Mesenchymal stem cell (in vitro differentiated cells and primary cell): ENCODE measurements at regions not wholly inside any gene's neighbourhood (a gene's known extent, or its start where the extent isn't known, plus 50 kb on each side); places are given as distances from the start of the nearest gene placed in this dataset.

Experiments used
- DNase-seq: peaks from one replicate; pipeline ENCODE4 v3.0.0-alpha.2; 2013
- H2AFZ ChIP-seq: one replicate; pipeline ENCODE4 v1.6.1; 2013; ENCODE audit warnings: low read depth, mild to moderate bottlenecking, control low read depth, inconsistent platforms, low read length, moderate library complexity
- H2AK5ac ChIP-seq: 2 replicates; pipeline ENCODE4 v1.6.1; 2013; ENCODE audit warnings: low read length, moderate library complexity, mild to moderate bottlenecking, inconsistent platforms; ENCODE audit not compliant: severe bottlenecking
- H2BK120ac ChIP-seq: one replicate; pipeline ENCODE4 v1.6.1; 2013; ENCODE audit warnings: low read depth, mild to moderate bottlenecking, inconsistent platforms, low read length, moderate library complexity
- H2BK12ac ChIP-seq, 2 experiments: one replicate each; pipeline ENCODE4 v1.6.1; 2013; ENCODE audit warnings: inconsistent platforms in 2 of 2, low read length in 2 of 2, mild to moderate bottlenecking in 2 of 2, moderate library complexity in 2 of 2, control low read depth in 1 of 2
- H2BK15ac ChIP-seq: one replicate; pipeline ENCODE4 v1.6.1; 2013; ENCODE audit warnings: mild to moderate bottlenecking, low read depth, inconsistent platforms; ENCODE audit not compliant: poor library complexity, severe bottlenecking
- H2BK5ac ChIP-seq: 2 replicates; pipeline ENCODE4 v1.6.1; 2013; ENCODE audit warnings: low read depth, mild to moderate bottlenecking, low read length, control low read depth, inconsistent platforms; ENCODE audit not compliant: poor library complexity, severe bottlenecking
- H3K14ac ChIP-seq, 2 experiments: one replicate each; pipeline ENCODE4 v1.6.1; 2013; ENCODE audit warnings: inconsistent platforms in 2 of 2, low read length in 2 of 2, control low read depth in 1 of 2, mild to moderate bottlenecking in 1 of 2, moderate library complexity in 1 of 2
- H3K18ac ChIP-seq, 2 experiments: one replicate each; pipeline ENCODE4 v1.6.1; 2013; ENCODE audit warnings: inconsistent platforms in 2 of 2, low read length in 2 of 2, control low read depth in 1 of 2, low read depth in 1 of 2, mild to moderate bottlenecking in 1 of 2
- H3K23ac ChIP-seq, 2 experiments: one replicate each; pipeline ENCODE4 v1.6.1; 2013; ENCODE audit warnings: inconsistent platforms in 2 of 2, low read length in 2 of 2, mild to moderate bottlenecking in 2 of 2, moderate library complexity in 2 of 2, control low read depth in 1 of 2
- H3K27ac ChIP-seq: 2 replicates; pipeline ENCODE4 v1.5.1; 2013; ENCODE audit warnings: mild to moderate bottlenecking, moderate library complexity, low read length, control low read depth, inconsistent platforms; ENCODE audit not compliant: poor library complexity, severe bottlenecking
- H3K27me3 ChIP-seq, 2 experiments: 2 replicates each; pipeline versions ENCODE4 v1.6.1 to v1.7.0; 2013; ENCODE audit warnings: low read length in 2 of 2, mild to moderate bottlenecking in 2 of 2, moderate library complexity in 2 of 2, control low read depth in 1 of 2, inconsistent platforms in 1 of 2; ENCODE audit not compliant: control insufficient read depth in 1 of 2, insufficient read depth in 1 of 2
- H3K36me3 ChIP-seq, 2 experiments: 2 replicates each; pipeline versions ENCODE4 v1.6.1 to v1.7.0; 2013; ENCODE audit warnings: low read length in 2 of 2, control low read depth in 1 of 2, inconsistent platforms in 1 of 2, low read depth in 1 of 2, mild to moderate bottlenecking in 1 of 2; ENCODE audit not compliant: insufficient read depth in 2 of 2, control insufficient read depth in 1 of 2
- H3K4ac ChIP-seq, 2 experiments: one replicate each; pipeline ENCODE4 v1.6.1; 2013; ENCODE audit warnings: inconsistent platforms in 2 of 2, low read length in 2 of 2, mild to moderate bottlenecking in 2 of 2, moderate library complexity in 2 of 2, control low read depth in 1 of 2, low read depth in 1 of 2
- H3K4me1 ChIP-seq: 2 replicates; pipeline ENCODE4 v1.6.1; 2013; ENCODE audit warnings: low read depth, low read length, control low read depth; ENCODE audit not compliant: control insufficient read depth, insufficient read depth
- H3K4me2 ChIP-seq: 2 replicates; pipeline ENCODE4 v1.6.1; 2013; ENCODE audit warnings: low read length, mild to moderate bottlenecking, inconsistent platforms; ENCODE audit not compliant: poor library complexity, severe bottlenecking
- H3K4me3 ChIP-seq, 2 experiments: 2 replicates each; pipeline versions ENCODE4 v1.5.1 to v1.7.0; 2013; ENCODE audit warnings: low read length in 2 of 2, mild to moderate bottlenecking in 2 of 2, control low read depth in 1 of 2, low read depth in 1 of 2; ENCODE audit not compliant: insufficient read depth in 1 of 2
- H3K79me1 ChIP-seq: replicated peaks from 2 replicates; pipeline ENCODE4 v1.6.1; 2013; ENCODE audit warnings: mild to moderate bottlenecking, control low read depth, low read length, inconsistent platforms; ENCODE audit not compliant: poor library complexity, severe bottlenecking
- H3K9ac ChIP-seq: 2 replicates; pipeline ENCODE4 v1.7.0; 2013; ENCODE audit warnings: mild to moderate bottlenecking, low read length, moderate library complexity
- H3K9me3 ChIP-seq: 2 replicates; pipeline ENCODE4 v1.7.0; 2013; ENCODE audit warnings: mild to moderate bottlenecking, low read length; ENCODE audit not compliant: control insufficient read depth
- H4K8ac ChIP-seq: one replicate; pipeline ENCODE4 v1.6.1; 2013; ENCODE audit warnings: inconsistent platforms, mild to moderate bottlenecking, low read length, moderate library complexity
- H4K91ac ChIP-seq: one replicate; pipeline ENCODE4 v1.6.1; 2013; ENCODE audit warnings: mild to moderate bottlenecking, low read length, inconsistent platforms
- WGBS: methylation state at CpG from one replicate; pipeline ENCODE4 v1.1.7; 2013; ENCODE audit warnings: mixed read lengths; 5-methylcytosine and 5-hydroxymethylcytosine counted together

- Histone ChIP-seq H2BK5ac (no peak overlapping the region), H4K8ac (no peak overlapping the region), H2BK120ac (no peak overlapping the region), H3K23ac (no peak overlapping the region), H3K4me2 (no peak overlapping the region), H3K4ac (no peak overlapping the region), H3K14ac (no peak overlapping the region), H2BK12ac (no peak overlapping the region), H3K27me3 (no peaks in the 10 kb centered on the region), H2AK5ac (no peak overlapping the region), H3K18ac (no peak overlapping the region), H3K79me1 (no peaks in the 10 kb centered on the region), H2AFZ (no peak overlapping the region), H3K4me3 (no peak overlapping the region), H3K4me1 (no peaks in the 10 kb centered on the region), H2BK15ac (no peak overlapping the region), H3K36me3 (no peaks in the 10 kb centered on the region), H3K9me3 (no peaks in the 10 kb centered on the region), H3K27ac (no peak overlapping the region), H3K9ac (no peak overlapping the region), H4K91ac (no peak overlapping the region)
- DNase-seq, result no peak
Measured at GRCh38 chr10:83310688-83311087, 828.6 kb upstream of the GHITM start.

GRCh38 chr10:83312570-83312969 is 826.7 kb upstream of the GHITM start:
- Histone ChIP-seq H2BK120ac (no peak overlapping the region), H3K4me3 (no peak overlapping the region), H4K91ac (no peak overlapping the region), H3K18ac (no peak overlapping the region), H3K4me2 (no peak overlapping the region), H3K23ac (no peak overlapping the region), H2AFZ (no peak overlapping the region), H3K36me3 (no peaks in the 10 kb centered on the region), H3K79me1 (no peaks in the 10 kb centered on the region), H3K4ac (no peak overlapping the region), H2BK5ac (no peak overlapping the region), H3K9me3 (peaks cover 5% of the 10 kb centered on the region), H3K27ac (no peak overlapping the region), H2BK12ac (no peak overlapping the region), H3K9ac (no peak overlapping the region), H2AK5ac (no peak overlapping the region), H3K27me3 (no peaks in the 10 kb centered on the region), H3K14ac (no peak overlapping the region), H3K4me1 (no peaks in the 10 kb centered on the region), H2BK15ac (no peak overlapping the region), H4K8ac (no peak overlapping the region)
- DNase-seq, result no peak
- 70% methylated on average over 3 of the region's 3 CpGs for WGBS

GRCh38 chr10:83332690-83333089 is 806.6 kb upstream of the GHITM start:
- Histone ChIP-seq H3K27ac (no peak overlapping the region), H3K9me3 (peaks cover 9% of the 10 kb centered on the region), H2AFZ (no peak overlapping the region), H2BK5ac (no peak overlapping the region), H4K91ac (no peak overlapping the region), H2AK5ac (no peak overlapping the region), H3K4me2 (no peak overlapping the region), H2BK15ac (no peak overlapping the region), H3K18ac (no peak overlapping the region), H3K27me3 (no peaks in the 10 kb centered on the region), H2BK12ac (no peak overlapping the region), H3K4me1 (no peaks in the 10 kb centered on the region), H2BK120ac (no peak overlapping the region), H3K4me3 (no peak overlapping the region), H3K79me1 (no peaks in the 10 kb centered on the region), H4K8ac (no peak overlapping the region), H3K36me3 (no peaks in the 10 kb centered on the region), H3K14ac (no peak overlapping the region), H3K23ac (no peak overlapping the region), H3K4ac (no peak overlapping the region), H3K9ac (no peak overlapping the region)
- no peak for DNase-seq
- WGBS, result no CpG with 5 or more reads among the region's 1 CpG

GRCh38 chr10:83333566-83333965 is 805.7 kb upstream of the GHITM start:
- no peak overlapping the region for H2BK12ac ChIP-seq
- H3K36me3 ChIP-seq, result no peaks in the 10 kb centered on the region
- no peak overlapping the region for H2BK5ac ChIP-seq
- no peak overlapping the region for H2BK15ac ChIP-seq
- no peaks in the 10 kb centered on the region for H3K27me3 ChIP-seq
- no peak overlapping the region for H3K4me2 ChIP-seq
- no peak overlapping the region for H3K27ac ChIP-seq
- H2AK5ac ChIP-seq, result no peak overlapping the region
- H3K23ac ChIP-seq, result no peak overlapping the region
- H3K9ac ChIP-seq, result no peak overlapping the region
- no peaks in the 10 kb centered on the region for H3K4me1 ChIP-seq
- no peak overlapping the region for H3K14ac ChIP-seq
- no peak for DNase-seq
- no peak overlapping the region for H4K8ac ChIP-seq
- H4K91ac ChIP-seq, result no peak overlapping the region
- H3K4me3 ChIP-seq, result no peak overlapping the region
- H2AFZ ChIP-seq, result no peak overlapping the region
- peaks cover 9% of the 10 kb centered on the region for H3K9me3 ChIP-seq
- no peak overlapping the region for H2BK120ac ChIP-seq
- no peak overlapping the region for H3K18ac ChIP-seq
- no peak overlapping the region for H3K4ac ChIP-seq
- H3K79me1 ChIP-seq, result no peaks in the 10 kb centered on the region
